ENCODE measurements at regions not wholly inside any gene's neighbourhood (a gene's known extent, or its start where the extent isn't known, plus 50 kb on each side); places are given as distances from the start of the nearest gene placed in this dataset.

DNA sequence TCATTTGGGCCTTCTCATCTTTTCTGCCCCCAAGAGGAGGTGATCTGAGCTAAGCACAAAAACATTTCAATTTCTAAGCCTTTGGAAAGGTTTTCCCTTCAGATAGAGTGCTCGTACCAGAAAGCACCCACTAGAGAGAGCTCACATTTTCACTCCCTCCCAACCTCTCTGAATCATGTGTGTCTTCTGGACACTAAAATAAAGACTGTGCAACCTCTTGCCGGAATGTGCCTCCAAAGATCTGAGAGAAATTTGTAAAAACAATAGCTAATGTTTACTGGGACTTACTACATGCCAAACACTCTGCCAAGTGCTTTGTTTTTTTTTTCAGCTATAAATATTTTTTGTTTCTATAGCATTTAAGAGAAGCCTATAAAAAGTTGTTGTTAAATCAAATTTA lies 120.6 kb upstream of the LNX1 start:
- Histone ChIP-seq H3K4me1 (peaks cover 0 to 8% (median 0%) of the 10 kb centered on the region in 9 donors), H3K36me3 (no peaks in the 10 kb centered on the region), H3K27me3 (peaks cover 0 to 6% (median 0%) of the 10 kb centered on the region in 7 donors), H3K4me3 (no peak overlapping the region), H3K27ac (peak overlapping the region in 1 of 10 donors; percentile 26), H3K9me3 (no peaks in the 10 kb centered on the region)
- TF ChIP-seq, protein P1, sequence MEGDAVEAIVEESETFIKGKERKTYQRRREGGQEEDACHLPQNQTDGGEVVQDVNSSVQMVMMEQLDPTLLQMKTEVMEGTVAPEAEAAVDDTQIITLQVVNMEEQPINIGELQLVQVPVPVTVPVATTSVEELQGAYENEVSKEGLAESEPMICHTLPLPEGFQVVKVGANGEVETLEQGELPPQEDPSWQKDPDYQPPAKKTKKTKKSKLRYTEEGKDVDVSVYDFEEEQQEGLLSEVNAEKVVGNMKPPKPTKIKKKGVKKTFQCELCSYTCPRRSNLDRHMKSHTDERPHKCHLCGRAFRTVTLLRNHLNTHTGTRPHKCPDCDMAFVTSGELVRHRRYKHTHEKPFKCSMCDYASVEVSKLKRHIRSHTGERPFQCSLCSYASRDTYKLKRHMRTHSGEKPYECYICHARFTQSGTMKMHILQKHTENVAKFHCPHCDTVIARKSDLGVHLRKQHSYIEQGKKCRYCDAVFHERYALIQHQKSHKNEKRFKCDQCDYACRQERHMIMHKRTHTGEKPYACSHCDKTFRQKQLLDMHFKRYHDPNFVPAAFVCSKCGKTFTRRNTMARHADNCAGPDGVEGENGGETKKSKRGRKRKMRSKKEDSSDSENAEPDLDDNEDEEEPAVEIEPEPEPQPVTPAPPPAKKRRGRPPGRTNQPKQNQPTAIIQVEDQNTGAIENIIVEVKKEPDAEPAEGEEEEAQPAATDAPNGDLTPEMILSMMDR (IDR thresholded peaks at IDR 0.05) = no peak
- no peak for DNase-seq
- WGBS, 2 donors = 68 to 78% methylated on average over 2 of the region's 2 CpGs
- ATAC-seq = no peak
- intact Hi-C loops (cut with DNase I) = loop anchor here in 4 of 10 donors (5.0 to 10.0 kb wide), 3 partner anchors 190 to 195 kb away; no protein-coding TSS in a partner anchor

DNA sequence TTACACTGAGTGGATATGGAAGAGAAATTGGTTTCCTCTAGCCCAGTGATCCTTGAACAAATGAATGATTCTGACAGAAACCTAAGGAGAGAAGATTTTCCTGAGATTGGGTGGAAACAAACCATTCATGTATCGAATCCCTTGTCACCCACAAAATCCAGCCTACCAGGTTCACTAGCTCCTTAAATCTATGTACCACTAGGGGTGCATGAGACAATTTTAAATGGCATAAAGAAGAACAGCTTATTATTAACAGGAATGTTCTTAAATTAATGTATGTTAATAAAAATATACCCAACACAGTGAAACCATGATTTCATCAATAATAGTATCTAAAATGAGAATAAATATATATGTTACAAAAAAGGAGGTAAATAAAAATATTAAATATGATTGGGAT lies 118.4 kb upstream of the LNX1 start:
- TF ChIP-seq, protein P1 (IDR thresholded peaks at IDR 0.05) = no peak
- intact Hi-C loops (cut with DNase I) = loop anchor here (5.0 to 10.0 kb wide), 12 partner anchors 115 to 685 kb away; partner anchors contain the start of genes PDGFRA (in 2 of the 10) and LNX1 (in 1 of the 10)

DNA sequence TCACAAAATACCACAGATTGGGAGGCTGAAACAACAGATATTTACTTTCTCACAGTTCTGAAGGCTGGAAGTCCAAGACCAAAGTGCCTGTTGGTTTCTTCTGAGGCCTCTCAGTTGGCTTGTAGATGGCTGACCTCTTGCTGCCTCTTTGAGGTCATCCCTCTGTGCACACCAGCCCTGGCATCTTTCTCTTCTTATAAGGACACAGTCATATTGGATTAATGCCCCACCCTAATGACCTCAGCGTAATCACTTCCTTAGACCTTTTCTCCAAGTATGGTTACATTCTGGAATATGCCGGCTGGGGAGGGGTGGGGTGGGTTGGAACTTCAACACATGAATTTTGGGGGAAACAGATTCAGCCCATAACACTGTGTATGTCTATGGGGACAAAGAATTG lies 116.2 kb upstream of the LNX1 start:
- Histone ChIP-seq H3K36me3 (no peaks in the 10 kb centered on the region), H3K9me3 (no peaks in the 10 kb centered on the region), H3K4me3 (no peak overlapping the region), H3K27me3 (peaks cover 0 to 6% (median 0%) of the 10 kb centered on the region in 7 donors), H3K4me1 (peaks cover 4 to 36% (median 30%) of the 10 kb centered on the region in 9 donors), H3K27ac (no peak overlapping the region)
- 89 to 96% methylated on average over 2 of the region's 2 CpGs for WGBS, 2 donors
- DNase-seq (no peak), ATAC-seq (no peak)
- intact Hi-C loops (cut with DNase I) = loop anchor here (5.0 to 10.0 kb wide), 11 partner anchors 113 to 683 kb away; partner anchors contain the start of genes PDGFRA (in 2 of the 10) and LNX1 (in 1 of the 10)
- TF ChIP-seq, protein P1 (IDR thresholded peaks at IDR 0.05) = no peak

More for the DNA sequence above, 118.4 kb upstream of the LNX1 start:
- H3K36me3 ChIP-seq = no peaks in the 10 kb centered on the region
- DNase-seq = no peak
- no peaks in the 10 kb centered on the region for H3K9me3 ChIP-seq
- ATAC-seq = no peak
- 87 to 100% methylated on average over 1 of the region's 1 CpG for WGBS, 2 donors
- peaks cover 0 to 6% (median 0%) of the 10 kb centered on the region in 7 donors for H3K27me3 ChIP-seq
- H3K27ac ChIP-seq = no peak overlapping the region
- peaks cover 0 to 19% (median 16%) of the 10 kb centered on the region in 9 donors for H3K4me1 ChIP-seq
- no peak overlapping the region for H3K4me3 ChIP-seq

DNA sequence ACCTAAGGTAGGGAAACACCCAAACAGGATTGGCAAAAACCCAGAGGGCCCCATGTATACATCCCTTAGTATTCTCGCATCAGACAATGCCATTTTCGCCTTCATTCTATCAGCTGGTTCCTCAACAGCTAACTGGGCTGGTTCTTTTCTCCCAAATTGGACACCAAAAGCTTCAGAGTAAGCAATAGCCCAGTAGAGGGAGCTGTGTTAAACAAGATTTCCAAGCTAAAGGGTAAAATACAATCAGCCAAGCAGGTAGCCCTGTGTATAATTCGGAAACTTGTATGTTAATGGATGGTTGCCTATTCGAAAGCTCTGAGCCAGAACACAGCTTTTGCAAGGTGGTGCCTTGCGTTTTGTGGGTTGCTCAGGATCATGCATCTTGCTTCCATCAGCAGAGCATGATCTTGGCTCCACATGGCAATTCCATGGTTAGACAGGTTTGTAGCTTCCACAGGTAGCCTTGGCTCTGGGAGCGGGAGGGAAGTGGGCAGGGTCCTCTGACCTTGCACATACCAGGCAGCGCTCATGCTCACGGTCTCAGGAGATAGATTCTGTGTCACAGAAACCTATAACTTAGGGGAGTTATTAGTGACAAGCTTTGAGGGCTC lies 115.2 kb upstream of the LNX1 start:
- DNase-seq = peak in 1 of 2 donors; percentile 17
- peaks cover 0 to 6% (median 0%) of the 10 kb centered on the region in 7 donors for H3K27me3 ChIP-seq
- peak in 1 of 8 donors; percentile 22 for ATAC-seq
- TF ChIP-seq, protein P1 (IDR thresholded peaks at IDR 0.05) = peak; percentile 41 to 76 (median 63)
- no peak overlapping the region for H3K4me3 ChIP-seq
- intact Hi-C loops (cut with DNase I) = loop anchor here (5.0 to 10.0 kb wide), 11 partner anchors 112 to 682 kb away; partner anchors contain the start of genes PDGFRA (in 2 of the 10) and LNX1 (in 1 of the 10)
- H3K9me3 ChIP-seq = peaks cover 0 to 2% (median 0%) of the 10 kb centered on the region in 11 donors
- peaks cover 8 to 42% (median 33%) of the 10 kb centered on the region in 9 donors for H3K4me1 ChIP-seq
- H3K36me3 ChIP-seq = no peaks in the 10 kb centered on the region
- peak overlapping the region in 1 of 10 donors; percentile 44 for H3K27ac ChIP-seq
- WGBS, 2 donors = 63 to 70% methylated on average over 8 of the region's 8 CpGs
